ENCODE measurements at regions not wholly inside any gene's neighbourhood (a gene's known extent, or its start where the extent isn't known, plus 50 kb on each side); places are given as distances from the start of the nearest gene placed in this dataset.

DNA sequence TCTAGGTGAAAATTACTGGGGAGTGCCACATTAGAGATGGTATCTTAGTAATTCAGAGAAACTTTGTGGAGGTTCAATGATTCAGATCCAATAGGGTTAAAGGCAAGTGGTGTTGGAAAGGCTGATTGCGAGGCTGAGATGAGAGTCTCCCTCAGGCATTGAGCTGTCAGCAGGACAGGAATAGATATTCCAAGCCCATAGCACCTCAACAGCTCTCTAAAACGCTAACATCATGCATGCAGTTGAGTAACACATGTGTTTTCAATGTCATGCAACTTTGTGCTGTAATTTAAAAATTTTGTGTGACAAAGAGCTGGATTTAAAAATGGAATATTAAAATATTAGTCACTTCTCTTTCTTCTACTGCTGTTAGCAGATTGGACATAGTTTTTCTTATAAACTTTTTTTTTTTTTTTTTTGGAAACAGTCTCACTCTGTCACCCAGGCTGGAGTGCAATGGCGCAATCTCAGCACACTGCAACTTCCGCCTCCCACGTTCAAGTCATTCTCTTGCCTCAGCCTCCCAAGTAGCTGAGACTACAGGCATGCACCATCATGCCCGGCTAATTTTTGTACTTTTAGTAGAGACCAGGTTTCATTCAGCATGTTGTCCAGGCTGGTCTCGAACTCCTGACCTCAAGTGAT is 173.5 kb upstream of the C1QTNF7 start:
- H3K36me3 ChIP-seq (ENCODE audit: control insufficient read depth in 1 of 2, insufficient read depth in 2 of 2, low read length in 1 of 2), result no peaks in the 10 kb centered on the region
- 79 to 82% methylated on average over 7 of the region's 7 CpGs for WGBS, 2 donors
- no peak overlapping the region for H3K4me3 ChIP-seq (ENCODE audit: low read length in 2 of 2)
- DNase-seq (peak in 1 of 2 donors; percentile 64), ATAC-seq (ENCODE audit: low FRiP score) (no peak)
- no peaks in the 10 kb centered on the region for H3K9me3 ChIP-seq (ENCODE audit: control insufficient read depth, low read length)
- H3K27ac ChIP-seq (ENCODE audit: low read depth in 1 of 2, low read length in 2 of 2), result no peak overlapping the region
- H3K4me1 ChIP-seq (ENCODE audit: control insufficient read depth in 1 of 2, insufficient read depth in 2 of 2, low read length in 2 of 2), result peaks cover 3 to 6% of the 10 kb centered on the region in 2 donors
- intact Hi-C loops (cut with DNase I), result no loop called here
- no peaks in the 10 kb centered on the region for H3K27me3 ChIP-seq (ENCODE audit: control insufficient read depth in 1 of 2, insufficient read depth in 2 of 2, low read length in 1 of 2)

GRCh38 chr4:15255537-15255936 is 172.3 kb upstream of the C1QTNF7 start:
- H3K9me3 ChIP-seq (ENCODE audit: control insufficient read depth, low read length), result no peaks in the 10 kb centered on the region
- H3K36me3 ChIP-seq (ENCODE audit: control insufficient read depth in 1 of 2, insufficient read depth in 2 of 2, low read length in 1 of 2), result no peaks in the 10 kb centered on the region
- no peak for ATAC-seq (ENCODE audit: low FRiP score)
- no peaks in the 10 kb centered on the region for H3K27me3 ChIP-seq (ENCODE audit: control insufficient read depth in 1 of 2, insufficient read depth in 2 of 2, low read length in 1 of 2)
- no peak overlapping the region for H3K4me3 ChIP-seq (ENCODE audit: low read length in 2 of 2)
- peaks cover 3 to 6% of the 10 kb centered on the region in 2 donors for H3K4me1 ChIP-seq (ENCODE audit: control insufficient read depth in 1 of 2, insufficient read depth in 2 of 2, low read length in 2 of 2)
- H3K27ac ChIP-seq (ENCODE audit: low read depth in 1 of 2, low read length in 2 of 2), result no peak overlapping the region
- WGBS, 2 donors, result 71 to 83% methylated on average over 4 of the region's 4 CpGs
- DNase-seq, result no peak
- intact Hi-C loops (cut with DNase I), result no loop called here

DNA sequence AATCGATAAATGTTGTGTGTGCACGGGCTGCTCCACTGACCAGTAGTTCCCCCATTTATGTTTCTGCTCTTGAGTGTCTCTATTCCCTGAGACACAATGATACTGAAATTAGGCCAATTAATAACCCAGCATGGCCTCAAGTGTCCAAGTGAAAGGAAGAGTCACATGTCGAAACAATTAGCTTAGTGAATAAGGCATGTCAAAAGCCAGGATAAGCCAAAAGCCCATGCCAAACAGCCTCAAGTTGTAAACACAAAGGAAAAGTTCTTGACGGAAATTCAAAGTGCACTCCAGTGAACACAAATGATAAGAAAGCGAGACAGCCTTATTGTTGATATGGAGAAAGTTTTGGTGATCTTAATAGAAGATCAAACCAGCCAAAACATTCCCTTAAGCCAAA is 167.1 kb upstream of the C1QTNF7 start:
- Histone ChIP-seq H3K27me3 (ENCODE audit: control insufficient read depth in 1 of 2, insufficient read depth in 2 of 2, low read length in 1 of 2) (no peaks in the 10 kb centered on the region), H3K4me3 (ENCODE audit: low read length in 2 of 2) (no peak overlapping the region), H3K36me3 (ENCODE audit: control insufficient read depth in 1 of 2, insufficient read depth in 2 of 2, low read length in 1 of 2) (no peaks in the 10 kb centered on the region), H3K9me3 (ENCODE audit: control insufficient read depth, low read length) (no peaks in the 10 kb centered on the region), H3K4me1 (ENCODE audit: control insufficient read depth in 1 of 2, insufficient read depth in 2 of 2, low read length in 2 of 2) (peaks cover 0 to 3% of the 10 kb centered on the region in 2 donors), H3K27ac (ENCODE audit: low read depth in 1 of 2, low read length in 2 of 2) (peak overlapping the region in 1 of 2 donors; percentile 14)
- intact Hi-C loops (cut with DNase I), result no loop called here
- 42 to 46% methylated on average over 5 of the region's 5 CpGs for WGBS, 2 donors
- DNase-seq (no peak), ATAC-seq (ENCODE audit: low FRiP score) (peak; percentile 36)

DNA sequence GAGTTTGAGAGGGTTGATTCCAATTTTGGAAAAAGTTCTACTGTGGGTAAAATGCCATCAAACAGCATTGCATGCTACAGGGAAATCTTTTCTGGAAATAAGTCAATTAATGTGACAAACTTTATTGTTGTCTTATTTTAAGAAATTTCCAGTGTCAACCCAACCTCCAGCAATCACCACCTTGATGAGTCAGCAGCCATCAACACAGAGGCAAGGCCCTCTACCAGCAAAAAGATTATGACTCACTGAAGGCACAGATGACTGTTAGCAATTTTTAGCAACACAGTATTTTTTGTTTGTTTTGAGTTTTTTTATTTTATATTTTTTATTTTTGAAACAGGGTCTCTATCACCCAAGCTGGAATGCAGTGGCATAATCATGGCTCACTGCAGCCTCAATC is 165.4 kb upstream of the C1QTNF7 start:
- intact Hi-C loops (cut with DNase I), result no loop called here
- DNase-seq (no peak), ATAC-seq (ENCODE audit: low FRiP score) (no peak)
- Histone ChIP-seq H3K27ac (ENCODE audit: low read depth in 1 of 2, low read length in 2 of 2) (no peak overlapping the region), H3K4me1 (ENCODE audit: control insufficient read depth in 1 of 2, insufficient read depth in 2 of 2, low read length in 2 of 2) (no peaks in the 10 kb centered on the region), H3K36me3 (ENCODE audit: control insufficient read depth in 1 of 2, insufficient read depth in 2 of 2, low read length in 1 of 2) (no peaks in the 10 kb centered on the region), H3K9me3 (ENCODE audit: control insufficient read depth, low read length) (no peaks in the 10 kb centered on the region), H3K27me3 (ENCODE audit: control insufficient read depth in 1 of 2, insufficient read depth in 2 of 2, low read length in 1 of 2) (no peaks in the 10 kb centered on the region), H3K4me3 (ENCODE audit: low read length in 2 of 2) (no peak overlapping the region)

GRCh38 chr4:15270201-15270600 is 157.6 kb upstream of the C1QTNF7 start:
- Histone ChIP-seq H3K4me1 (ENCODE audit: control insufficient read depth in 1 of 2, insufficient read depth in 2 of 2, low read length in 2 of 2) (no peaks in the 10 kb centered on the region), H3K36me3 (ENCODE audit: control insufficient read depth in 1 of 2, insufficient read depth in 2 of 2, low read length in 1 of 2) (no peaks in the 10 kb centered on the region), H3K4me3 (ENCODE audit: low read length in 2 of 2) (no peak overlapping the region), H3K27me3 (ENCODE audit: control insufficient read depth in 1 of 2, insufficient read depth in 2 of 2, low read length in 1 of 2) (no peaks in the 10 kb centered on the region), H3K27ac (ENCODE audit: low read depth in 1 of 2, low read length in 2 of 2) (no peak overlapping the region), H3K9me3 (ENCODE audit: control insufficient read depth, low read length) (no peaks in the 10 kb centered on the region)
- no peak for DNase-seq
- intact Hi-C loops (cut with DNase I), result no loop called here
- WGBS, 2 donors, result 80 to 82% methylated on average over 2 of the region's 2 CpGs
- no peak for ATAC-seq (ENCODE audit: low FRiP score)

DNA sequence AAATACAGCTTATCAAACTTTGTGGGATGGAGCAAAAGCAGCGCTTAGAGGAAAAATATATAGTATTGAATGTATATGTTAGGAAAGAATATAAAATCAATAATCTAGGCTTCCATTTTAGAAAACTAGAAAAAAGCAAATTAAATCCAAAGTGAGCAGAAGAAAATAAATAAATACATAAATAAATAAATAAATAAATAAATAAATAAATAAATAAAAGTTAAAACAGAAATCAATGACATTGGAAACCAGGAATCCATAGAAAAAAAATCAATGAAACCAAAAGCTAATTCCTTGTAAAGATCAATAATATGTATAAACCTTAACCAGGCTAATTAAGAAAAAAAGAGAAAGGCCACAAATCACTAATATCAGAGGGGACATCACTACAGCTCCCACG is 141.8 kb upstream of the C1QTNF7 start:
- no peaks in the 10 kb centered on the region for H3K9me3 ChIP-seq (ENCODE audit: control insufficient read depth, low read length)
- no peak for DNase-seq
- ATAC-seq (ENCODE audit: low FRiP score), result no peak
- H3K36me3 ChIP-seq (ENCODE audit: control insufficient read depth in 1 of 2, insufficient read depth in 2 of 2, low read length in 1 of 2), result no peaks in the 10 kb centered on the region
- intact Hi-C loops (cut with DNase I), result no loop called here
- 95 to 100% methylated on average over 2 of the region's 2 CpGs for WGBS, 2 donors
- H3K27ac ChIP-seq (ENCODE audit: low read depth in 1 of 2, low read length in 2 of 2), result no peak overlapping the region
- no peak overlapping the region for H3K4me3 ChIP-seq (ENCODE audit: low read length in 2 of 2)
- no peaks in the 10 kb centered on the region for H3K27me3 ChIP-seq (ENCODE audit: control insufficient read depth in 1 of 2, insufficient read depth in 2 of 2, low read length in 1 of 2)
- no peaks in the 10 kb centered on the region for H3K4me1 ChIP-seq (ENCODE audit: control insufficient read depth in 1 of 2, insufficient read depth in 2 of 2, low read length in 2 of 2)

DNA sequence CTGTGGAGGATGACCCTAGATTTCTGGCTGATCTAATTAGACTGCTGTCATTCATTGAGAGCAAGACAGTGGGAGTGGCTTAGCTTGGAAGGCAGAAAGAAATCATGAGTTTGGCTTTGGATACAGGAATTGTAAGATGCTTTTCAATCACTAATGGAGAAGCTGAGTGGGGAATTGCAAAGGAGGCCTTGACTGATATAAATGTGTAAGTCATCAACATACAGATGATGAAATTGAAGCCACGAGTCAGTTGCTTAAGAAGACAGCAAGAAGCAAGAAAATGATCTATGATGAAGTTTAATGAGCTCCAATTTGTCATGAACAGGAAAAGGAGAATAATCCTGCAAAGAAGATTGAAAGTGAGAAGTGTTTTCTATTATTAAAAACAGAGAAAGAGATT is 136.7 kb upstream of the C1QTNF7 start:
- ATAC-seq (ENCODE audit: low FRiP score), result no peak
- peak overlapping the region in 1 of 2 donors; percentile 57 for H3K27ac ChIP-seq (ENCODE audit: low read depth in 1 of 2, low read length in 2 of 2)
- DNase-seq, result no peak
- intact Hi-C loops (cut with DNase I), result no loop called here
- H3K36me3 ChIP-seq (ENCODE audit: control insufficient read depth in 1 of 2, insufficient read depth in 2 of 2, low read length in 1 of 2), result no peaks in the 10 kb centered on the region
- H3K9me3 ChIP-seq (ENCODE audit: control insufficient read depth, low read length), result peaks cover under 1% of the 10 kb centered on the region
- no peaks in the 10 kb centered on the region for H3K27me3 ChIP-seq (ENCODE audit: control insufficient read depth in 1 of 2, insufficient read depth in 2 of 2, low read length in 1 of 2)
- no peaks in the 10 kb centered on the region for H3K4me1 ChIP-seq (ENCODE audit: control insufficient read depth in 1 of 2, insufficient read depth in 2 of 2, low read length in 2 of 2)
- no peak overlapping the region for H3K4me3 ChIP-seq (ENCODE audit: low read length in 2 of 2)
- WGBS, 2 donors, result 78 to 89% methylated on average over 1 of the region's 1 CpG

DNA sequence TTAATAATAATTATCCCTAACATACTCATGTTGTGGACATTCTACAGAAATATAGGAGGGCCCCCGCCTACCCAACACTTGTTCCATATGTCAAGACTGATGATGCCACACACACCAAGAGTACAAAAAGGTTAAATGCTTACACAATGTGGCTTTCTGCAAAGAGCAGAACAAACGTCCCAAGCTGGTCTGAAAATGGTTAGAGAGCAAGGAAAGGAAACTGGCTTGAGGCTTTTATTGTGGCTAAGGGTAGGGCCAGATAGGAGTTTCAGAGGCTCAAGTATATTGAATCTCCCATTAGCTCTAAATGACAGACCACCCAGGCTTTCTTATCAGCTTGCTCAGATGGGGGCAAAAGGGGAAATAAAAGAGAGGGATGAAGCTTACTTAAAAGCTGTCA is 134.1 kb upstream of the C1QTNF7 start:
- DNase-seq, result no peak
- Histone ChIP-seq H3K4me1 (ENCODE audit: control insufficient read depth in 1 of 2, insufficient read depth in 2 of 2, low read length in 2 of 2) (peaks cover 1 to 2% of the 10 kb centered on the region in 2 donors), H3K4me3 (ENCODE audit: low read length in 2 of 2) (no peak overlapping the region), H3K9me3 (ENCODE audit: control insufficient read depth, low read length) (peaks cover 1% of the 10 kb centered on the region), H3K27ac (ENCODE audit: low read depth in 1 of 2, low read length in 2 of 2) (no peak overlapping the region), H3K36me3 (ENCODE audit: control insufficient read depth in 1 of 2, insufficient read depth in 2 of 2, low read length in 1 of 2) (no peaks in the 10 kb centered on the region), H3K27me3 (ENCODE audit: control insufficient read depth in 1 of 2, insufficient read depth in 2 of 2, low read length in 1 of 2) (no peaks in the 10 kb centered on the region)
- ATAC-seq (ENCODE audit: low FRiP score), result no peak
- intact Hi-C loops (cut with DNase I), result no loop called here
- whole genome bisulfite sequencing, 2 donors, result 60 to 64% methylated on average over 2 of the region's 2 CpGs

- no peak overlapping the region for H3K27ac ChIP-seq (ENCODE audit: low read depth in 1 of 2, low read length in 2 of 2)
- H3K9me3 ChIP-seq (ENCODE audit: control insufficient read depth, low read length), result peaks cover 1% of the 10 kb centered on the region
- DNase-seq, result no peak
- H3K4me3 ChIP-seq (ENCODE audit: low read length in 2 of 2), result no peak overlapping the region
- 97% methylated on average over 1 of the region's 1 CpG for WGBS, 2 donors
- ATAC-seq (ENCODE audit: low FRiP score), result no peak
- H3K27me3 ChIP-seq (ENCODE audit: control insufficient read depth in 1 of 2, insufficient read depth in 2 of 2, low read length in 1 of 2), result no peaks in the 10 kb centered on the region
- peaks cover 1 to 2% of the 10 kb centered on the region in 2 donors for H3K4me1 ChIP-seq (ENCODE audit: control insufficient read depth in 1 of 2, insufficient read depth in 2 of 2, low read length in 2 of 2)
- intact Hi-C loops (cut with DNase I), result no loop called here
- no peaks in the 10 kb centered on the region for H3K36me3 ChIP-seq (ENCODE audit: control insufficient read depth in 1 of 2, insufficient read depth in 2 of 2, low read length in 1 of 2)
Observed at GRCh38 chr4:15294202-15294601, 133.6 kb upstream of the C1QTNF7 start.
